HCT116 (cell line): ENCODE measurements at regions not wholly inside any gene's neighbourhood (a gene's known extent, or its start where the extent isn't known, plus 50 kb on each side); places are given as distances from the start of the nearest gene placed in this dataset.

Experiments
- ATAC-seq: fragments of 200-7000 bp; cut with Tn5 transposase; 2 replicates; pipeline ENCODE4 v1.9.1; 2020; ENCODE audit warnings: mild to moderate bottlenecking, moderate library complexity
- BruUV-seq: library from RNA; stranded (reverse); fragments of 400-500 nt; replicated peaks from 2 replicates; lab custom pipeline; 2021; lab: Mats Ljungman, UMichigan
- CTCF ChIA-PET: fragments of 300-600 bp; sonication (Branson Sonifier 250); formaldehyde crosslinking; loops from one replicate; lab custom pipeline; 2021; ENCODE audit warnings: antibody characterized with exemption; lab: Charles Lee
- POLR2A ChIA-PET: fragments of 300-600, 350-600 bp; sonication (Branson Sonifier 250); formaldehyde crosslinking; loops from one replicate; lab custom pipeline; 2021; ENCODE audit warnings: antibody characterized with exemption; lab: Charles Lee
- RAD21 ChIA-PET, 2 experiments: fragments of 300-600 bp; sonication (Branson Sonifier 250); formaldehyde crosslinking; loops; one replicate each; lab custom pipeline; 2023; ENCODE audit warnings: low total read pairs in 2 of 2; ENCODE audit not compliant: uncharacterized antibody in 2 of 2, unreplicated experiment in 2 of 2, low non-redundant PET in 1 of 2; lab: Charles Lee
- DNase-seq: peaks from one replicate; pipeline ENCODE4 v3.0.0-alpha.2; 2010; ENCODE audit warnings: low read depth, low spot score
- H2AFZ ChIP-seq: fragments of 200-600 bp; shearing (Covaris generic), sonication (generic); 2 replicates; pipeline ENCODE4 v1.6.1; 2017; ENCODE audit warnings: low read depth, mixed run types, mixed read lengths, antibody characterized with exemption, low read length; ENCODE audit not compliant: poor library complexity, severe bottlenecking
- H3K27ac ChIP-seq: 2 replicates; pipeline ENCODE4 v1.5.1; 2012; ENCODE audit warnings: low read depth, low read length
- H3K27me3 ChIP-seq: fragments of 200-600 bp; sonication (generic); 2 replicates; pipeline ENCODE4 v1.6.1; 2016; ENCODE audit warnings: mixed run types, low read length, mixed read lengths; ENCODE audit not compliant: insufficient read depth
- H3K36me3 ChIP-seq, 2 experiments: fragments of 200-500 bp in 1 of 2; fragments of 200-600 bp in 1 of 2; sonication (Bioruptor generic) in 1 of 2; sonication (generic) in 1 of 2; 2 replicates each; pipeline versions ENCODE4 v1.5.1 to v1.6.1; 2014 to 2016; ENCODE audit warnings: low read length in 2 of 2, inconsistent platforms in 1 of 2, mixed read lengths in 1 of 2, mixed run types in 1 of 2; ENCODE audit not compliant: insufficient read depth in 2 of 2, control insufficient read depth in 1 of 2
- H3K4me1 ChIP-seq, 2 experiments: fragments of 200-600 bp in 1 of 2; sonication (generic) in 1 of 2; 2 replicates each; pipeline versions ENCODE4 v1.5.1 to v1.6.1; 2012 to 2017; ENCODE audit warnings: low read length in 2 of 2, inconsistent platforms in 1 of 2, mild to moderate bottlenecking in 1 of 2, mixed read lengths in 1 of 2, mixed run types in 1 of 2, moderate library complexity in 1 of 2; ENCODE audit not compliant: insufficient read depth in 2 of 2, control insufficient read depth in 1 of 2
- H3K4me2 ChIP-seq: fragments of 200-600 bp; sonication (generic); 2 replicates; pipeline ENCODE4 v1.6.1; 2017; ENCODE audit warnings: mixed run types, low read length, mixed read lengths
- H3K4me3 ChIP-seq, 2 experiments: fragments of 200-600 bp in 1 of 2; sonication (generic) in 1 of 2; replicated peaks in 1 of 2; 2 replicates each; pipeline ENCODE4 v1.5.1; 2011 to 2016; ENCODE audit warnings: low read length in 2 of 2, control low read depth in 1 of 2, low read depth in 1 of 2, mild to moderate bottlenecking in 1 of 2, mixed read lengths in 1 of 2, mixed run types in 1 of 2
- H3K79me2 ChIP-seq: fragments of 200-600 bp; sonication (generic); 2 replicates; pipeline ENCODE4 v1.6.1; 2017; ENCODE audit warnings: mild to moderate bottlenecking, mixed run types, low read length, moderate library complexity, mixed read lengths; ENCODE audit not compliant: insufficient read depth
- H3K9ac ChIP-seq: fragments of 200-600 bp; sonication (generic); 2 replicates; pipeline ENCODE4 v1.6.1; 2016; ENCODE audit warnings: low read length, mixed read lengths
- H3K9me2 ChIP-seq: fragments of 200-600 bp; sonication (generic), shearing (Covaris generic); 2 replicates; pipeline ENCODE4 v1.6.1; 2017; ENCODE audit warnings: mixed run types, mild to moderate bottlenecking, moderate library complexity; ENCODE audit not compliant: insufficient read depth
- H3K9me3 ChIP-seq, 2 experiments: fragments of 200-500 bp in 1 of 2; fragments of 200-600 bp in 1 of 2; sonication (Bioruptor generic) in 1 of 2; sonication (generic) in 1 of 2; 2 replicates each; pipeline ENCODE4 v1.6.1; 2014 to 2017; ENCODE audit warnings: low read length in 2 of 2, mixed read lengths in 2 of 2, inconsistent platforms in 1 of 2, low read depth in 1 of 2, mild to moderate bottlenecking in 1 of 2, mixed run types in 1 of 2, moderate library complexity in 1 of 2; ENCODE audit not compliant: control insufficient read depth in 1 of 2, insufficient read depth in 1 of 2
- H4K20me1 ChIP-seq: fragments of 200-600 bp; sonication (generic), shearing (Covaris generic); 2 replicates; pipeline ENCODE4 v1.6.1; 2017; ENCODE audit warnings: mixed run types, mild to moderate bottlenecking, moderate library complexity; ENCODE audit not compliant: insufficient read depth
- CBX3 ChIP-seq: IDR thresholded peaks from 2 replicates; pipeline ENCODE4 v1.6.1; 2012; ENCODE audit warnings: low read depth
- CEBPB ChIP-seq: IDR thresholded peaks from 2 replicates; pipeline ENCODE4 v1.6.1; 2012; ENCODE audit warnings: low read depth
- EZH2 ChIP-seq: fragments of 200-600 bp; sonication (generic); IDR thresholded peaks from 2 replicates; pipeline ENCODE4 v1.6.1; 2017; ENCODE audit warnings: antibody characterized with exemption, mixed run types
- SIN3A ChIP-seq: IDR thresholded peaks from 2 replicates; pipeline ENCODE4 v1.6.1; 2012; ENCODE audit warnings: low read depth
- ZNF274 ChIP-seq: fragments of 200-500 bp; sonication (Bioruptor generic); IDR thresholded peaks from 2 replicates; pipeline ENCODE4 v1.6.1; 2014; ENCODE audit warnings: mild to moderate bottlenecking, low read depth, low read length, inconsistent platforms
- intact Hi-C: fragments of 100-400 bp; cut with micrococcal nuclease; formaldehyde crosslinking; loops from 2 replicates; pipeline ENCODE4 v1.10.0; 2022

- no peak overlapping the region for H2AFZ ChIP-seq
- POLR2A ChIA-PET, result no interaction called here
- ATAC-seq (no peak), DNase-seq (no peak)
- H3K9me2 ChIP-seq, result no peaks in the 10 kb centered on the region
- H3K79me2 ChIP-seq, result no peaks in the 10 kb centered on the region
- RAD21 ChIA-PET, result no interaction called here
- H3K27ac ChIP-seq, result no peak overlapping the region
- intact Hi-C loops, result no loop called here
- BruUV-seq, result no TSS peak
- no peak overlapping the region for H3K4me3 ChIP-seq
- H3K9me3 ChIP-seq, result no peaks in the 10 kb centered on the region
- CTCF ChIA-PET, result no interaction called here
- TF ChIP-seq CBX3 (no peak), CEBPB (no peak), EZH2 (no peak), SIN3A (no peak)
- H3K27me3 ChIP-seq, result peaks cover 12% of the 10 kb centered on the region; the same call in 1 of the 2 replicates
- no peak overlapping the region for H3K4me2 ChIP-seq
- H4K20me1 ChIP-seq, result no peaks in the 10 kb centered on the region
- H3K4me1 ChIP-seq, result no peaks in the 10 kb centered on the region
- no peak overlapping the region for H3K9ac ChIP-seq
- no peaks in the 10 kb centered on the region for H3K36me3 ChIP-seq
These were observed 80.8 kb downstream of the FOXA2 start for GRCh38 chr20:22503577-22503976.

DNA sequence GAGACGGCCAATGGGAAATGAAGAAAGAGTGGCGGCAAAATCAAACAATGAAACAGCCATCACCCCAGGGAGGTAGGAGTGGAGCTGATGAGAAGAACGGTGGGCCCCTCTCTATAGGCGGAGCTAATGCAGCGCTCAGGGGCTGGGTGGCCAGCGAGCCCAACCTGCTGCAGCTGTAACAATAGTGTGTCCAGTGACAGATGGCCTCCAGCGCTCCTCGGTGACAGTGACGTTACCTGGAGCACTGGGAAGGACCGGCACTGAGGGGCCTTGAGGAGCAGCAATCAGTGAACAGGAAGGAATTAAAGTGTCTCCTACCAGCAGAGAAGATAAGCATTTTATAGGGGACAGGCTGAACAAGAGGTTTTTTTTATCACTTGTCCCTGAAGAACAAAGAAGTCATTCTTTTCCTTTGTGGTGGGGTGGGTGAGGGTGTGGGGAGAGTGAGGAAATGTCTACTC lies 81.6 kb downstream of the FOXA2 start:
- DNase-seq (no peak), ATAC-seq (no peak)
- TF ChIP-seq ZNF274 (no peak), SIN3A (no peak)
- RAD21 ChIA-PET, result no interaction called here
- Histone ChIP-seq H3K9ac (no peak overlapping the region), H3K4me1 (no peaks in the 10 kb centered on the region), H2AFZ (no peak overlapping the region), H3K4me3 (no peak overlapping the region), H4K20me1 (no peaks in the 10 kb centered on the region), H3K36me3 (no peaks in the 10 kb centered on the region), H3K27ac (no peak overlapping the region), H3K9me2 (no peaks in the 10 kb centered on the region), H3K79me2 (no peaks in the 10 kb centered on the region), H3K9me3 (no peaks in the 10 kb centered on the region), H3K27me3 (peaks cover 13% of the 10 kb centered on the region; the same call in 1 of the 2 replicates), H3K4me2 (no peak overlapping the region)
- intact Hi-C loops, result no loop called here
- CTCF ChIA-PET, result no interaction called here
- POLR2A ChIA-PET, result no interaction called here
- no TSS peak for BruUV-seq
